OCI-LY3 (cell line): ENCODE measurements at regions not wholly inside any gene's neighbourhood (a gene's known extent, or its start where the extent isn't known, plus 50 kb on each side); places are given as distances from the start of the nearest gene placed in this dataset.

ENCODE experiments used
- H2AFZ ChIP-seq: fragments of 200-600, 300-600 bp; shearing (Covaris generic); 2 replicates; pipeline ENCODE4 v1.6.0; 2014; ENCODE audit warnings: antibody characterized with exemption, low read depth, low read length
- H3K27ac ChIP-seq: fragments of 200-600, 300-600 bp; sonication (generic); 2 replicates; pipeline ENCODE4 v1.5.1; 2014; ENCODE audit warnings: mild to moderate bottlenecking, low read length, moderate library complexity, mixed read lengths
- H3K27me3 ChIP-seq: fragments of 200-600, 300-600 bp; sonication (generic); 2 replicates; pipeline ENCODE4 v1.6.1; 2014; ENCODE audit warnings: low read depth, low read length, mixed read lengths
- H3K36me3 ChIP-seq: fragments of 200-600, 300-600 bp; sonication (generic); replicated peaks from 2 replicates; pipeline ENCODE3; 2014; ENCODE audit warnings: low read depth, low read length, mixed read lengths
- H3K4me1 ChIP-seq: fragments of 300-600, 200-600 bp; sonication (generic); 2 replicates; pipeline ENCODE4 v1.6.1; 2014; ENCODE audit warnings: low read length, mixed read lengths
- H3K4me2 ChIP-seq: fragments of 200-600, 300-600 bp; sonication (generic); 2 replicates; pipeline ENCODE4 v1.6.1; 2014; ENCODE audit warnings: low read length, mixed read lengths
- H3K4me3 ChIP-seq: fragments of 300-600, 200-600 bp; sonication (generic); 2 replicates; pipeline ENCODE4 v1.5.1; 2014; ENCODE audit warnings: antibody characterized with exemption, mild to moderate bottlenecking, low read length, moderate library complexity
- H3K79me2 ChIP-seq: fragments of 300-600, 200-600 bp; shearing (Covaris generic); 2 replicates; pipeline ENCODE4 v1.6.1; 2014; ENCODE audit warnings: mild to moderate bottlenecking, low read length, mixed read lengths
- H3K9ac ChIP-seq: fragments of 300-600, 200-600 bp; shearing (Covaris generic); 2 replicates; pipeline ENCODE4 v1.6.0; 2014; ENCODE audit warnings: mild to moderate bottlenecking, low read length, moderate library complexity
- H3K9me3 ChIP-seq: fragments of 200-600, 300-600 bp; shearing (Covaris generic); 2 replicates; pipeline ENCODE4 v1.6.1; 2014; ENCODE audit warnings: low read length, mixed read lengths; ENCODE audit not compliant: insufficient read depth
- H4K20me1 ChIP-seq: fragments of 200-600, 300-600 bp; sonication (generic); 2 replicates; pipeline ENCODE4 v1.6.1; 2016; ENCODE audit warnings: low read length, mixed read lengths; ENCODE audit not compliant: insufficient read depth
- CTCF ChIP-seq: fragments of 200-600, 300-600 bp; sonication (generic); IDR thresholded peaks from 2 replicates; pipeline ENCODE4 v1.5.1; 2014; ENCODE audit warnings: antibody characterized with exemption, low read length, low read depth
- EZH2phosphoT487 ChIP-seq: fragments of 200-600 bp; shearing (Covaris generic); IDR thresholded peaks from 2 replicates; pipeline ENCODE4 v1.6.1; 2018; ENCODE audit warnings: antibody characterized with exemption, mixed run types, low read depth

- Histone ChIP-seq H3K79me2 (no peaks in the 10 kb centered on the region), H3K4me2 (no peak overlapping the region), H3K27me3 (no peaks in the 10 kb centered on the region), H3K9ac (no peak overlapping the region), H3K36me3 (no peaks in the 10 kb centered on the region), H3K27ac (no peak overlapping the region), H4K20me1 (no peaks in the 10 kb centered on the region), H3K4me3 (no peak overlapping the region), H3K9me3 (no peaks in the 10 kb centered on the region), H3K4me1 (peaks cover 30% of the 10 kb centered on the region), H2AFZ (no peak overlapping the region)
- TF ChIP-seq CTCF (no peak), EZH2phosphoT487 (no peak)
Observed at GRCh38 chr6:160930547-160931377, 60.8 kb upstream of the MAP3K4 start.

GRCh38 chr6:160931378-160932310 lies 59.9 kb upstream of the MAP3K4 start:
- Histone ChIP-seq H3K27ac (no peak overlapping the region), H3K9ac (no peak overlapping the region), H3K4me3 (no peak overlapping the region), H3K4me2 (no peak overlapping the region), H3K36me3 (no peaks in the 10 kb centered on the region), H3K9me3 (no peaks in the 10 kb centered on the region), H3K4me1 (peaks cover 30% of the 10 kb centered on the region), H2AFZ (no peak overlapping the region), H3K27me3 (no peaks in the 10 kb centered on the region), H4K20me1 (no peaks in the 10 kb centered on the region), H3K79me2 (no peaks in the 10 kb centered on the region)
- TF ChIP-seq CTCF (no peak), EZH2phosphoT487 (no peak)

GRCh38 chr6:160933256-160933655 lies 58.3 kb upstream of the MAP3K4 start:
- no peak for TF ChIP-seq CTCF
- no peak for TF ChIP-seq EZH2phosphoT487

GRCh38 chr6:160934157-160934556 lies 57.4 kb upstream of the MAP3K4 start:
- H3K27ac ChIP-seq, result no peak overlapping the region
- no peak overlapping the region for H3K9ac ChIP-seq
- no peak overlapping the region for H2AFZ ChIP-seq
- no peaks in the 10 kb centered on the region for H3K27me3 ChIP-seq
- no peak for TF ChIP-seq EZH2phosphoT487
- TF ChIP-seq CTCF, result no peak
- H3K4me2 ChIP-seq, result no peak overlapping the region
- H3K9me3 ChIP-seq, result no peaks in the 10 kb centered on the region
- H4K20me1 ChIP-seq, result no peaks in the 10 kb centered on the region
- no peak overlapping the region for H3K4me3 ChIP-seq
- H3K79me2 ChIP-seq, result no peaks in the 10 kb centered on the region
- no peaks in the 10 kb centered on the region for H3K36me3 ChIP-seq
- peaks cover 21% of the 10 kb centered on the region for H3K4me1 ChIP-seq

More at GRCh38 chr6:160933256-160933655, 58.3 kb upstream of the MAP3K4 start:
- no peak overlapping the region for H2AFZ ChIP-seq
- H3K4me3 ChIP-seq, result no peak overlapping the region
- H4K20me1 ChIP-seq, result no peaks in the 10 kb centered on the region
- H3K9me3 ChIP-seq, result no peaks in the 10 kb centered on the region
- H3K4me2 ChIP-seq, result no peak overlapping the region
- H3K9ac ChIP-seq, result no peak overlapping the region
- H3K79me2 ChIP-seq, result no peaks in the 10 kb centered on the region
- no peaks in the 10 kb centered on the region for H3K27me3 ChIP-seq
- H3K27ac ChIP-seq, result no peak overlapping the region
- no peaks in the 10 kb centered on the region for H3K36me3 ChIP-seq
- peaks cover 21% of the 10 kb centered on the region for H3K4me1 ChIP-seq
